ENCODE measurements at regions not wholly inside any gene's neighbourhood (a gene's known extent, or its start where the extent isn't known, plus 50 kb on each side); places are given as distances from the start of the nearest gene placed in this dataset.

DNA sequence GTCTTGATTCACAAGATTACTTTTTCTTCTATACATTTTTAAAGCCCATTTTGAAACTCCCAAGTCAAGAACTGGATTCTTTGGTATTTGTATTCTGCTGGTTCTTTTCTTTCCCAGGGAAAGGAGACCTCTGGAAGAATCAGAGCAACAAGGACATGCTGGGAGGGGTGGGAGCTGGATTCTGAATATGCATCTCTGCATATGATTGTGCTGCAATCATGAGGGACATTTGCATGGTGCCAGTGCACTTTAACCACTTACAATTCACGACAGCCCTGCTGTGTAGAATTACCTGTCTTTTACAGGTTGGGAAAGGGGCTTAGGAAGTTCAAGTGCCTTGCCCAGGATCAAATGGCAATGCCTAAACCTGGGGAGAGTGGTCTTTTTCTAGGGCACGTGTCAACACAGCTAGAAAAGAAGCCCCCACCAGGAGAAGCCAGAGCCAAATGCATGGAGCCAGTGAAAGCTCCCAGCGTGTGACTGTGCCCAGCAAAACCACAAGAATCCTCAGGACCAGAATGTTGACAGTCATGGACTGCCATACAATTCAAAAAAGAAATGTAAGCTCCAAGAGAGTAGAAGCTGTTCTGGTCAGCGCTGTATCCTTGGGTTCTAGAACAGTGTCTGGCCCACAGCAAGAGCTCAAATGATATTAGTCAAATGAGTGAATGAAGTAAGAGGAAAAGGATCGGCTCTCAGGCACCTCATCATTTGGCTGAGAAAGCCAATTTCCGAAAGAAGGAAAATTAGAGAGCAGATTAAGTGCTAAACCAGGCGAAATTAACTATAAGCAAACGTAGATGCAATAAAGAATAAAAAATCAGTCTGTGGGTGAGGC is 84.5 kb upstream of the MEF2A start:
- no peak for TF ChIP-seq RBBP5 (conservative IDR thresholded peaks at IDR 0.05)
- TF ChIP-seq POLR2A (IDR thresholded peaks at IDR 0.05; ENCODE audit: low read depth, low read length) = no peak
- TF ChIP-seq, protein P1, sequence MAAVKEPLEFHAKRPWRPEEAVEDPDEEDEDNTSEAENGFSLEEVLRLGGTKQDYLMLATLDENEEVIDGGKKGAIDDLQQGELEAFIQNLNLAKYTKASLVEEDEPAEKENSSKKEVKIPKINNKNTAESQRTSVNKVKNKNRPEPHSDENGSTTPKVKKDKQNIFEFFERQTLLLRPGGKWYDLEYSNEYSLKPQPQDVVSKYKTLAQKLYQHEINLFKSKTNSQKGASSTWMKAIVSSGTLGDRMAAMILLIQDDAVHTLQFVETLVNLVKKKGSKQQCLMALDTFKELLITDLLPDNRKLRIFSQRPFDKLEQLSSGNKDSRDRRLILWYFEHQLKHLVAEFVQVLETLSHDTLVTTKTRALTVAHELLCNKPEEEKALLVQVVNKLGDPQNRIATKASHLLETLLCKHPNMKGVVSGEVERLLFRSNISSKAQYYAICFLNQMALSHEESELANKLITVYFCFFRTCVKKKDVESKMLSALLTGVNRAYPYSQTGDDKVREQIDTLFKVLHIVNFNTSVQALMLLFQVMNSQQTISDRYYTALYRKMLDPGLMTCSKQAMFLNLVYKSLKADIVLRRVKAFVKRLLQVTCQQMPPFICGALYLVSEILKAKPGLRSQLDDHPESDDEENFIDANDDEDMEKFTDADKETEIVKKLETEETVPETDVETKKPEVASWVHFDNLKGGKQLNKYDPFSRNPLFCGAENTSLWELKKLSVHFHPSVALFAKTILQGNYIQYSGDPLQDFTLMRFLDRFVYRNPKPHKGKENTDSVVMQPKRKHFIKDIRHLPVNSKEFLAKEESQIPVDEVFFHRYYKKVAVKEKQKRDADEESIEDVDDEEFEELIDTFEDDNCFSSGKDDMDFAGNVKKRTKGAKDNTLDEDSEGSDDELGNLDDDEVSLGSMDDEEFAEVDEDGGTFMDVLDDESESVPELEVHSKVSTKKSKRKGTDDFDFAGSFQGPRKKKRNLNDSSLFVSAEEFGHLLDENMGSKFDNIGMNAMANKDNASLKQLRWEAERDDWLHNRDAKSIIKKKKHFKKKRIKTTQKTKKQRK (IDR thresholded peaks at IDR 0.05; ENCODE audit: low read depth, low read length) = no peak
- TF ChIP-seq, protein P2, sequence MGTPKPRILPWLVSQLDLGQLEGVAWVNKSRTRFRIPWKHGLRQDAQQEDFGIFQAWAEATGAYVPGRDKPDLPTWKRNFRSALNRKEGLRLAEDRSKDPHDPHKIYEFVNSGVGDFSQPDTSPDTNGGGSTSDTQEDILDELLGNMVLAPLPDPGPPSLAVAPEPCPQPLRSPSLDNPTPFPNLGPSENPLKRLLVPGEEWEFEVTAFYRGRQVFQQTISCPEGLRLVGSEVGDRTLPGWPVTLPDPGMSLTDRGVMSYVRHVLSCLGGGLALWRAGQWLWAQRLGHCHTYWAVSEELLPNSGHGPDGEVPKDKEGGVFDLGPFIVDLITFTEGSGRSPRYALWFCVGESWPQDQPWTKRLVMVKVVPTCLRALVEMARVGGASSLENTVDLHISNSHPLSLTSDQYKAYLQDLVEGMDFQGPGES (IDR thresholded peaks at IDR 0.05) = no peak
- TF ChIP-seq EZH2 (IDR thresholded peaks at IDR 0.05; ENCODE audit: borderline replicate concordance, control insufficient read depth, low read depth, low read length) = no peak
- no peak for TF ChIP-seq EED (IDR thresholded peaks at IDR 0.05; ENCODE audit: low read depth)
- TF ChIP-seq CBFB (IDR thresholded peaks at IDR 0.05; ENCODE audit: low read depth) = no peak
- TF ChIP-seq, protein P3, sequence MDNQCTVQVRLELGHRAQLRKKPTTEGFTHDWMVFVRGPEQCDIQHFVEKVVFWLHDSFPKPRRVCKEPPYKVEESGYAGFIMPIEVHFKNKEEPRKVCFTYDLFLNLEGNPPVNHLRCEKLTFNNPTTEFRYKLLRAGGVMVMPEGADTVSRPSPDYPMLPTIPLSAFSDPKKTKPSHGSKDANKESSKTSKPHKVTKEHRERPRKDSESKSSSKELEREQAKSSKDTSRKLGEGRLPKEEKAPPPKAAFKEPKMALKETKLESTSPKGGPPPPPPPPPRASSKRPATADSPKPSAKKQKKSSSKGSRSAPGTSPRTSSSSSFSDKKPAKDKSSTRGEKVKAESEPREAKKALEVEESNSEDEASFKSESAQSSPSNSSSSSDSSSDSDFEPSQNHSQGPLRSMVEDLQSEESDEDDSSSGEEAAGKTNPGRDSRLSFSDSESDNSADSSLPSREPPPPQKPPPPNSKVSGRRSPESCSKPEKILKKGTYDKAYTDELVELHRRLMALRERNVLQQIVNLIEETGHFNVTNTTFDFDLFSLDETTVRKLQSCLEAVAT (IDR thresholded peaks at IDR 0.05) = no peak
- TF ChIP-seq, protein P4, sequence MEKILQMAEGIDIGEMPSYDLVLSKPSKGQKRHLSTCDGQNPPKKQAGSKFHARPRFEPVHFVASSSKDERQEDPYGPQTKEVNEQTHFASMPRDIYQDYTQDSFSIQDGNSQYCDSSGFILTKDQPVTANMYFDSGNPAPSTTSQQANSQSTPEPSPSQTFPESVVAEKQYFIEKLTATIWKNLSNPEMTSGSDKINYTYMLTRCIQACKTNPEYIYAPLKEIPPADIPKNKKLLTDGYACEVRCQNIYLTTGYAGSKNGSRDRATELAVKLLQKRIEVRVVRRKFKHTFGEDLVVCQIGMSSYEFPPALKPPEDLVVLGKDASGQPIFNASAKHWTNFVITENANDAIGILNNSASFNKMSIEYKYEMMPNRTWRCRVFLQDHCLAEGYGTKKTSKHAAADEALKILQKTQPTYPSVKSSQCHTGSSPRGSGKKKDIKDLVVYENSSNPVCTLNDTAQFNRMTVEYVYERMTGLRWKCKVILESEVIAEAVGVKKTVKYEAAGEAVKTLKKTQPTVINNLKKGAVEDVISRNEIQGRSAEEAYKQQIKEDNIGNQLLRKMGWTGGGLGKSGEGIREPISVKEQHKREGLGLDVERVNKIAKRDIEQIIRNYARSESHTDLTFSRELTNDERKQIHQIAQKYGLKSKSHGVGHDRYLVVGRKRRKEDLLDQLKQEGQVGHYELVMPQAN (conservative IDR thresholded peaks at IDR 0.05) = no peak
- TF ChIP-seq, protein P5, sequence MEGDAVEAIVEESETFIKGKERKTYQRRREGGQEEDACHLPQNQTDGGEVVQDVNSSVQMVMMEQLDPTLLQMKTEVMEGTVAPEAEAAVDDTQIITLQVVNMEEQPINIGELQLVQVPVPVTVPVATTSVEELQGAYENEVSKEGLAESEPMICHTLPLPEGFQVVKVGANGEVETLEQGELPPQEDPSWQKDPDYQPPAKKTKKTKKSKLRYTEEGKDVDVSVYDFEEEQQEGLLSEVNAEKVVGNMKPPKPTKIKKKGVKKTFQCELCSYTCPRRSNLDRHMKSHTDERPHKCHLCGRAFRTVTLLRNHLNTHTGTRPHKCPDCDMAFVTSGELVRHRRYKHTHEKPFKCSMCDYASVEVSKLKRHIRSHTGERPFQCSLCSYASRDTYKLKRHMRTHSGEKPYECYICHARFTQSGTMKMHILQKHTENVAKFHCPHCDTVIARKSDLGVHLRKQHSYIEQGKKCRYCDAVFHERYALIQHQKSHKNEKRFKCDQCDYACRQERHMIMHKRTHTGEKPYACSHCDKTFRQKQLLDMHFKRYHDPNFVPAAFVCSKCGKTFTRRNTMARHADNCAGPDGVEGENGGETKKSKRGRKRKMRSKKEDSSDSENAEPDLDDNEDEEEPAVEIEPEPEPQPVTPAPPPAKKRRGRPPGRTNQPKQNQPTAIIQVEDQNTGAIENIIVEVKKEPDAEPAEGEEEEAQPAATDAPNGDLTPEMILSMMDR (IDR thresholded peaks at IDR 0.05 in 2 of 3, conservative IDR thresholded peaks at IDR 0.05 in 1 of 3; ENCODE audit: control insufficient read depth in 2 of 3, extremely low read depth in 1 of 3, insufficient read depth in 1 of 3, low read depth in 3 of 3, low read length in 3 of 3) = no peak
- no peak for TF ChIP-seq EP300 (IDR thresholded peaks at IDR 0.05; ENCODE audit: borderline replicate concordance in 1 of 2, control insufficient read depth in 1 of 2, low read depth in 2 of 2, low read length in 2 of 2)
- TF ChIP-seq, protein P6, sequence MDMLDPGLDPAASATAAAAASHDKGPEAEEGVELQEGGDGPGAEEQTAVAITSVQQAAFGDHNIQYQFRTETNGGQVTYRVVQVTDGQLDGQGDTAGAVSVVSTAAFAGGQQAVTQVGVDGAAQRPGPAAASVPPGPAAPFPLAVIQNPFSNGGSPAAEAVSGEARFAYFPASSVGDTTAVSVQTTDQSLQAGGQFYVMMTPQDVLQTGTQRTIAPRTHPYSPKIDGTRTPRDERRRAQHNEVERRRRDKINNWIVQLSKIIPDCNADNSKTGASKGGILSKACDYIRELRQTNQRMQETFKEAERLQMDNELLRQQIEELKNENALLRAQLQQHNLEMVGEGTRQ (IDR thresholded peaks at IDR 0.05; ENCODE audit: borderline replicate concordance, low read depth, low read length) = no peak
- TF ChIP-seq, protein P7, sequence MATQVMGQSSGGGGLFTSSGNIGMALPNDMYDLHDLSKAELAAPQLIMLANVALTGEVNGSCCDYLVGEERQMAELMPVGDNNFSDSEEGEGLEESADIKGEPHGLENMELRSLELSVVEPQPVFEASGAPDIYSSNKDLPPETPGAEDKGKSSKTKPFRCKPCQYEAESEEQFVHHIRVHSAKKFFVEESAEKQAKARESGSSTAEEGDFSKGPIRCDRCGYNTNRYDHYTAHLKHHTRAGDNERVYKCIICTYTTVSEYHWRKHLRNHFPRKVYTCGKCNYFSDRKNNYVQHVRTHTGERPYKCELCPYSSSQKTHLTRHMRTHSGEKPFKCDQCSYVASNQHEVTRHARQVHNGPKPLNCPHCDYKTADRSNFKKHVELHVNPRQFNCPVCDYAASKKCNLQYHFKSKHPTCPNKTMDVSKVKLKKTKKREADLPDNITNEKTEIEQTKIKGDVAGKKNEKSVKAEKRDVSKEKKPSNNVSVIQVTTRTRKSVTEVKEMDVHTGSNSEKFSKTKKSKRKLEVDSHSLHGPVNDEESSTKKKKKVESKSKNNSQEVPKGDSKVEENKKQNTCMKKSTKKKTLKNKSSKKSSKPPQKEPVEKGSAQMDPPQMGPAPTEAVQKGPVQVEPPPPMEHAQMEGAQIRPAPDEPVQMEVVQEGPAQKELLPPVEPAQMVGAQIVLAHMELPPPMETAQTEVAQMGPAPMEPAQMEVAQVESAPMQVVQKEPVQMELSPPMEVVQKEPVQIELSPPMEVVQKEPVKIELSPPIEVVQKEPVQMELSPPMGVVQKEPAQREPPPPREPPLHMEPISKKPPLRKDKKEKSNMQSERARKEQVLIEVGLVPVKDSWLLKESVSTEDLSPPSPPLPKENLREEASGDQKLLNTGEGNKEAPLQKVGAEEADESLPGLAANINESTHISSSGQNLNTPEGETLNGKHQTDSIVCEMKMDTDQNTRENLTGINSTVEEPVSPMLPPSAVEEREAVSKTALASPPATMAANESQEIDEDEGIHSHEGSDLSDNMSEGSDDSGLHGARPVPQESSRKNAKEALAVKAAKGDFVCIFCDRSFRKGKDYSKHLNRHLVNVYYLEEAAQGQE (IDR thresholded peaks at IDR 0.05; ENCODE audit: low read depth, low read length) = no peak
